GM19452 (cell line): ENCODE measurements at regions not wholly inside any gene's neighbourhood (a gene's known extent, or its start where the extent isn't known, plus 50 kb on each side); places are given as distances from the start of the nearest gene placed in this dataset.

Experiments
- ATAC-seq: cut with Tn5 transposase; IDR thresholded peaks from one replicate; pipeline ENCODE4 v1.9.1; 2021; ENCODE audit not compliant: unreplicated experiment

- no peak for ATAC-seq
Measured at GRCh38 chr10:9645404-9645803, 1372.3 kb upstream of the CELF2 start.

GRCh38 chr10:9645928-9646600 lies 1371.6 kb upstream of the CELF2 start:
- no peak for ATAC-seq

GRCh38 chr10:9654261-9654660 lies 1363.4 kb upstream of the CELF2 start:
- no peak for ATAC-seq

GRCh38 chr10:9656386-9656785 lies 1361.3 kb upstream of the CELF2 start:
- ATAC-seq: no peak

GRCh38 chr10:9656996-9657395 lies 1360.7 kb upstream of the CELF2 start:
- ATAC-seq: no peak

GRCh38 chr10:9657530-9657929 lies 1360.1 kb upstream of the CELF2 start:
- no peak for ATAC-seq

GRCh38 chr10:9668411-9668810 lies 1349.3 kb upstream of the CELF2 start:
- ATAC-seq: no peak

- no peak for ATAC-seq
Measured at GRCh38 chr10:9670911-9671310, 1346.8 kb upstream of the CELF2 start.

GRCh38 chr10:9681655-9682054 lies 1336.0 kb upstream of the CELF2 start:
- ATAC-seq: no peak

GRCh38 chr10:9682802-9683201 lies 1334.9 kb upstream of the CELF2 start:
- no peak for ATAC-seq

GRCh38 chr10:9684186-9684585 lies 1333.5 kb upstream of the CELF2 start:
- ATAC-seq: no peak

- ATAC-seq: no peak
Measured at GRCh38 chr10:9685596-9685995, 1332.1 kb upstream of the CELF2 start.

GRCh38 chr10:9688711-9689110 lies 1329.0 kb upstream of the CELF2 start:
- no peak for ATAC-seq

- ATAC-seq: no peak
Measured at GRCh38 chr10:9707216-9707615, 1310.5 kb upstream of the CELF2 start.

- no peak for ATAC-seq
Measured at GRCh38 chr10:9709849-9710248, 1307.8 kb upstream of the CELF2 start.

- ATAC-seq: no peak
Measured at GRCh38 chr10:9712393-9712792, 1305.3 kb upstream of the CELF2 start.

- ATAC-seq: no peak
Measured at GRCh38 chr10:9719246-9719645, 1298.4 kb upstream of the CELF2 start.

GRCh38 chr10:9733766-9734165 lies 1283.9 kb upstream of the CELF2 start:
- no peak for ATAC-seq

- no peak for ATAC-seq
Measured at GRCh38 chr10:9734218-9734617, 1283.5 kb upstream of the CELF2 start.

GRCh38 chr10:9735731-9736130 lies 1281.9 kb upstream of the CELF2 start:
- ATAC-seq: no peak

GRCh38 chr10:9743639-9744038 lies 1274.0 kb upstream of the CELF2 start:
- ATAC-seq: no peak

GRCh38 chr10:9745158-9745557 lies 1272.5 kb upstream of the CELF2 start:
- no peak for ATAC-seq

GRCh38 chr10:9757176-9757575 lies 1260.5 kb upstream of the CELF2 start:
- no peak for ATAC-seq
